ENCODE measurements at regions not wholly inside any gene's neighbourhood (a gene's known extent, or its start where the extent isn't known, plus 50 kb on each side); places are given as distances from the start of the nearest gene placed in this dataset.

DNA sequence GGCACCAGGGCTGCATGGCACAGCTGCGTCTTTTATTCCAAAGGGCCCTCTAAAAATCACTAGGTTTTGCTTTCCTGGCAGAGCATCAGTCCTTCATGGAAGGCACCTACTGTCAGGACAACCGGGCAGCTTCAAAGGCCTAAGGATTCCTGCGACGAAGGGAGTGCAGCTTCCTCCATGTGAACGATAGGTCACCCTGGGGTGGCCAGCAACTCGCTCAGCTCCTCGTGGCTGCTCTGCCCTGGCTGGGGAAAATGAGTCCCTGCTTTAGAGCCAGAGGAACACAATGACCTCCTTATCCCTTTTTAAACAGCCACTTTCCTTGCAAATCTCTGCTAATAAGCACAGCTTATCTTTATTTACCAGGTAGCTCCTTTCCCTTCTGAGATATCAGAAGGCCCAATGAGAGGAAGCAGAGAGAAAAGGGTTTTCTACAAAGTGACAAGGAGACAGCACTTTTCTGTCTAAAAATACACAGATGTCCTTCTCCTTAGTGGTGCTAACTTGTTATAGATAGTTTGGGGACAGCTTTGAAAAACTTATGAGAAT, 71.6 kb upstream of the SMYD2 start:
- no peak for DNase-seq

DNA sequence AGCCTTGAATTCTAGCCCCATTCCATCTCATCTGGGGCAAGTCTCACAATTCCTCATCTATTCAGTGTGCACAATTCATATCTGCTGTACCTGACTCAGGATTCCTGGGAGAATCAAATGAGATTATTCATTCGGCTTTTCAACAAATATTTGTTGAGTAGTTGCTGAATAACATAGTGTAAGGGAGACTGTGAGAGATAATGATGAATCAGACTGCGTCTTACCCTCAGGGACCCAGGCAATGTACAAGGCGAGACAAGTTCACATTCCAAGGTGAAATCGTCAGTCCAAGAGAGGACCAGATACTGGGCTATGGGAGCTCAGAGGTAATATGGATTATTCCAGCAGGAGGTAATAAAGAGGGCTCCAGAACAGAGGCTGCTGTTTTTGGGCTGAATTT, 67.8 kb upstream of the SMYD2 start:
- no peak for DNase-seq

DNA sequence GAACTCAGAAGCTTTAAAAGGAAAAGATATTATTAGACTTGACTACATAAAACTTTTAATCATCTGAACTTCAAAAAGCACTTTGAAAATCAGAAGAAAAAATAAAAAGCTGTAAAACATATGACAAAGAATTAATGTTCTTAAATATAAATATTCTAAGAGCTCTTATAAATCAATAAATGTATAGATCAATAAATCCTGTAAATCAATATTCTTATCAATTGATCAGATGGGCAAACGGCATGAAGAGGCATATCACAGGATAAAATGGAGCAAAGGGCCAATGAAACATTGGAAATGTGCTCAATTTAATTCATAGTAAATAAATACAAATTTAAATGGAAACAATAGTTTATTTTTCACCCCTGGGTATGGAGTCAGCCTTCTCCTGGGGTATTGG, 66.1 kb upstream of the SMYD2 start:
- DNase-seq = no peak

DNA sequence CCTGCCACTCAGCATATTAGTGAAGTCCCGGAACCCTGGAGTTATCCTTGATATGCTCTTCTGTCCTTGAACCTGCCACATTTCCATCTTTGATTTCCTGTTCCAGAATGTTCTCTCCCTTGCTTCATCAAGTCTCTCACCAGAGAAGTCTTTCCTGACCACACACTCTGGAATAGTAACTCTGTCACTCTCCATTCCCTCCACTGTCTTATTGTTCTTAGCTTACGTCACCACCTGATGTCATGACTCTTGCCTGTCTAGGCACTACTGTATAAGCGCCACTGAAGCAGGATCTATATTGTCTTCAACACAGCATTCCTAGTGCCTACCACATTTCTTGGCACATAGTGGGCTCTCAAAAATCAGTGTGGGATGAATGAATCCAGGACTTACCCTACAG, 65.4 kb upstream of the SMYD2 start:
- no peak for DNase-seq

DNA sequence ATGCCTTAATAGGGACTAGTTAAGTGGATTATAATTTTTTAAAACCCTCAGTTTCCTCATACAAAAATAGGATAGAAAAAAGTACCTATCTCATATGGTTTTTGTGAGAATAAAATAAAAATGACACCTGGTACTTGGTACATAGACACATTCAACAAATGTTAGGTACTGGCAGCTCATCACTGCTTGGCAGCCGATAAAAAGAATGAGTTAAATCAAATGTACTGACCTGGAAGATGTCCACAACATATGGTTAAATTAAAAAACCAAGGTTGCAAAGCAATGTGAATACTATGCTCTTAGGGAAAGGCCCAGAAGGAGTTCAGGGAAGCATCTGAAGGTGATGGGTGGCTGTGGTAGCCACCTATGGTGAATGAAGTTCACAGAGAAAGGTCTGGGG, 64.9 kb upstream of the SMYD2 start:
- no peak for DNase-seq

DNA sequence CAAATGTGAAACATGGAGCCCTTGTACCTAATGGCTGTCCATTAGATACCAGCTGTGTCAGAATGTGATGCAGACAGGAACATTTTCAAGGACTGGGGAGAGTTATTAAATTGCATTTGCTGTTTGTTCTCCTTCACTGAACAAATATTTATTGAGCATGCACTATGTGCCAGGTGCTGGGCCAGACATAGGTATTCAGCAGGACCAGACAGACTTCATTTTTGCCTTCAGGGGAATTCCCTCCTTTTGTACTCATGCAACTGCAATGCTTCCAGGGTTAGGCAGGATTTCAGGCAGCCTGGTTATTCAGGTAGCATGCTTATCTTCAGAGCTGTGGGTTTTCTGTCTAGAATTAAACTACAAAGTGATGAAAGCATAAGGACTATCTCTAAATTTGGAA, 64.2 kb upstream of the SMYD2 start:
- DNase-seq = no peak

DNA sequence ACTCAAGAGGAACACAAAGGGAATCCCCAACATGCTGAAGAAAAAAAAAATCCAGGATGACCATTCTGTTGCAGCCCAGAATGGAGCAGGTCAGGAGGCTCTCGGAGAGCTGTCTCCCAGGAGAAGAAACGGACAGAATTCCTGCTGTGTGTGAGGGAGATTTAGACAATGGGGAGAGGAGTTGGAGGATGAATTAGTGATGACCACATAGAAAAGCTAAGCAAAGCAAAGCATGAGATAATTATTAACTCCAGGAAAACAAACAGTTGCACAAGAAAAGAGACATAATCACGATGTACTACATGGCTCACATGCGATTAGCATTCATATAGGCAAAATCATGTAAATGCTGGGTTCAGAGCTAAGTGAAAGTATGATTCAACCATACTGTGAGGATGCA, 61.1 kb upstream of the SMYD2 start:
- no peak for DNase-seq

DNA sequence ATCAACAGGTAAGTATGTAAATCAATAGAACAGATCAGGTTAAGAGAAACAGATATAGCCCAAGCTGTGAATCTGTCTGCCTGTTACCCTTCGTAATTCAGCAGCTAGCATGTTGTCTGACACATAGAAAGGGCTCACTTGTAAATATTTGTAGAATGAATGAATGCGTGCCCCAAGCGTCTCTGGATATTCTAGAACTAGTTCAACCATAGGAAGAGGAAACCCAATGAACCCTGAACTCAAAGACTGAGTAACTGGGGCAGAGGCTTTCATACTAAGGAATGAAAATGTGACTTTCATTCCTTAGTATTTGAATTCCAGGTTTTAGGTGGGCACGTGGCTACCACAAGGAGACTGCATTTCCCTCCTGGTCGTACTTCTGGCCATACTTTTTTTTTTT, 60.1 kb upstream of the SMYD2 start:
- DNase-seq = no peak

DNA sequence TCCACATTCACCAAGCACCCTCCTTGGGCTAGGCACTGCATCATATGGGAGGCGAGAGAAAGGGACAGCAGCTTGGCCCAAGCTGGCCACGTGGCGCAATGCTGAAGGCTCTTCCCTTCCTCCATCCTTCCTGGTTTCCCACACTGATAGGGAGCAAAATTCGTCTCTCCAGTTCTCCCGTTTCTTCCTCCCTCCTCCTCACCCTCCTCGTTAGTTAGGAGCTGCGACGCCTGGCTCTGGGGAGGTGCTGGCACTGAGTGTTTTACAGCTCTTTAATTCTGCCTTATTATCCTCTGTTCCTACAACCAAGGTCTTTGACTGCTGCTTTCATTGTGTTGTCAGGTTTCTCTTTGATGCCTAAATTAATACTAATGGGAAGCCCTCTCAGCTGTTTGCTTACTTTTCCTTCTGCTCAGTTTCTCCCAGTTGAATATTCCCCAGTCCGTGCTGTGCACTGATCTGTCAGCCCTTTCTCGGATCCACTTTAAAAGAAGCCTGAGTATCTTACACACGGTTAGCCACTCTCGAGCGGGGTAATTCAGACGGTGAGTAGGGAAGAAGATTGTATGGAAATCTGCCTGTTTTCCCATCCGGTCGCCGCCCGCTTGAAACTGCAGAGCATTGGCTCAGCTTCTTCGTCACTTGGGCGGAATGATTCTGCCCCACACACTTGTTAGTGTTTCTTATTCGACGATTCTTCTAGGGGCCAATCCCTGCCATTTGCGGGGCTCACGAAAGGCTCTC, 56.2 kb upstream of the SMYD2 start:
- no peak for DNase-seq

DNA sequence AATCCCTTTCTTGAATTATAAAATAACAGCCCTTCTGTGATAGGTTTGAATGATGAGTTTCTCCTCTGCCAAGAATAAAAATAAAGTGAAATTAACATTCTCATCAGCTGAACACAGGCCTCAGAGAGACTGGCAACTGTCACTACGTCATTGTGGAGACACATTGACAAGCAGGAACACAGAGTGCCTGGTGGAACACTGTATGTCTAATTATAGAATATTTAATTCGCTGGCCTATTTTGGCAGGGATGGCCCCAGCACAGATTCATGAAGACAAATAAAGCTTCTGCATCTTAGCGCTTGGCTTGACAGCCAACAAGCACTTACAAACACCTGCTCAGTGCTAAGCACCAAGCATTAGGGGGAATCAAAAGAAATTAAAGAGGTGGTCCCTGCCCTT, 52.0 kb upstream of the SMYD2 start:
- no peak for DNase-seq

DNA sequence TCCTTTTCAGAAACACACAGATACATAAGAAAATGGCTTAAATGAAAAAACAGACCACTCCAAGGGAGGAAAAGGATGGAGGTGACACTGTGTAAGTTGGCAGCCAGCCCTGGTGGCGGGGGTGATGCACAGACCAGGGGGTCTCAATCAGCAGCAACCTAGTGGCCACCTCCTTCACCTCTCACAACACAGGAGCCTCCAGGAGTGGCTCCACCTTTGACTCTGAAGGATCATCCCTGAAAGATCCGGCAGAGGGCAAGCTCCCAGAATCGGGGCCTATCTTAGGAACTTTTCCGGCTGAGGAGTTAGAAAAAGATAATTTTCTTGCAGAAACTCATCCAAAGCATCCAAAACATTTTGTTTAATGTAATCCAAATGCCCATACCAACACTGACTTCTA, 51.2 kb upstream of the SMYD2 start:
- DNase-seq = no peak
